ENCODE measurements at regions not wholly inside any gene's neighbourhood (a gene's known extent, or its start where the extent isn't known, plus 50 kb on each side); places are given as distances from the start of the nearest gene placed in this dataset.
"Not testable (repeated sequence)": the region's sequence is repeated elsewhere in the genome, so short reads cannot be mapped to it uniquely, and the experiment has no call there.

DNA sequence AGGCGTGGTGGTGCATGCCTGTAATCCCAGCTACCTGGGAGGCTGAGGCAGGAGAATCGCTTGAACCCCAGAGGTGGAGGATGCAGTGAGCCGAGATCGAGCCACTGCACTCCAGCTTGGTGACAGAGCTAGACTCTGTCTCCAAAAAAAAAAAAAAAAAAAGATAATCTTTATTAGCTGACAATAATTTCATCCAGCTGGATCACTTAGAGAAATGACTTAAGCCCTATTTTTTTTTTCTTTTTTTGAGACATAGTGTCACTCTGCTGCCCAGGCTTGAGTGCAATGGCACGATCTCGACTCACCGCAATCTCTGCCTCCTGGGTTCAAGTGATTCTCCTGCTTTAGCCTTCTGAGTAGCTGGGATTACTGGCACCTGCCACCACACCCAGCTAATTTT is 51.6 kb upstream of the MAP4K4 start:
- TF ChIP-seq, protein P1, sequence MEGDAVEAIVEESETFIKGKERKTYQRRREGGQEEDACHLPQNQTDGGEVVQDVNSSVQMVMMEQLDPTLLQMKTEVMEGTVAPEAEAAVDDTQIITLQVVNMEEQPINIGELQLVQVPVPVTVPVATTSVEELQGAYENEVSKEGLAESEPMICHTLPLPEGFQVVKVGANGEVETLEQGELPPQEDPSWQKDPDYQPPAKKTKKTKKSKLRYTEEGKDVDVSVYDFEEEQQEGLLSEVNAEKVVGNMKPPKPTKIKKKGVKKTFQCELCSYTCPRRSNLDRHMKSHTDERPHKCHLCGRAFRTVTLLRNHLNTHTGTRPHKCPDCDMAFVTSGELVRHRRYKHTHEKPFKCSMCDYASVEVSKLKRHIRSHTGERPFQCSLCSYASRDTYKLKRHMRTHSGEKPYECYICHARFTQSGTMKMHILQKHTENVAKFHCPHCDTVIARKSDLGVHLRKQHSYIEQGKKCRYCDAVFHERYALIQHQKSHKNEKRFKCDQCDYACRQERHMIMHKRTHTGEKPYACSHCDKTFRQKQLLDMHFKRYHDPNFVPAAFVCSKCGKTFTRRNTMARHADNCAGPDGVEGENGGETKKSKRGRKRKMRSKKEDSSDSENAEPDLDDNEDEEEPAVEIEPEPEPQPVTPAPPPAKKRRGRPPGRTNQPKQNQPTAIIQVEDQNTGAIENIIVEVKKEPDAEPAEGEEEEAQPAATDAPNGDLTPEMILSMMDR (IDR thresholded peaks at IDR 0.05), result not testable (repeated sequence)
- not testable (repeated sequence) for TF ChIP-seq POLR2AphosphoS5, POLR2A (IDR thresholded peaks at IDR 0.05)

Measured in transverse colon (tissue), 4 donors.